ENCODE measurements at regions not wholly inside any gene's neighbourhood (a gene's known extent, or its start where the extent isn't known, plus 50 kb on each side); places are given as distances from the start of the nearest gene placed in this dataset.

GRCh38 chrX:109840585-109840984 lies 107.5 kb upstream of the ACSL4 start:
- dilution Hi-C loops (cut with MboI; ENCODE audit: extremely low pct_ligation_motif_present, low sequenced_read_pairs): no loop called here
- Histone ChIP-seq H3K9me1 (ENCODE audit: control insufficient read depth, extremely low read depth, insufficient read depth, low read length) (no peaks in the 10 kb centered on the region), H3K4me3 (ENCODE audit: control insufficient read depth in 2 of 3, extremely low read depth in 1 of 3, insufficient read depth in 2 of 3, low read depth in 1 of 3, low read length in 3 of 3) (no peak overlapping the region), H3K4me2 (ENCODE audit: control insufficient read depth, extremely low read depth, insufficient read depth, low read depth, low read length) (peak overlapping the region; percentile 50), H3K36me3 (ENCODE audit: control insufficient read depth in 2 of 2, extremely low read depth in 1 of 2, insufficient read depth in 2 of 2, low read length in 2 of 2) (no peaks in the 10 kb centered on the region), H4K20me1 (ENCODE audit: control insufficient read depth, extremely low read depth, insufficient read depth, low read length) (no peaks in the 10 kb centered on the region), H3K9me3 (ENCODE audit: control insufficient read depth, low read depth, low read length) (no peaks in the 10 kb centered on the region), H3K79me2 (ENCODE audit: control insufficient read depth, insufficient read depth, low read length) (no peaks in the 10 kb centered on the region), H3K27ac (ENCODE audit: control insufficient read depth, insufficient read depth, low read length) (peak overlapping the region; percentile 76), H3K9ac (ENCODE audit: control insufficient read depth, extremely low read depth, insufficient read depth, low read length) (peak overlapping the region; percentile 65), H2AFZ (ENCODE audit: control insufficient read depth, low read length) (peak overlapping the region; percentile 14), H3K27me3 (ENCODE audit: control insufficient read depth, extremely low read depth, insufficient read depth, low read length) (no peaks in the 10 kb centered on the region), H3K4me1 (ENCODE audit: control insufficient read depth, extremely low read depth, insufficient read depth, low read length) (peaks cover 28% of the 10 kb centered on the region)
- TF ChIP-seq EZH2 (IDR thresholded peaks at IDR 0.05; ENCODE audit: low read length): no peak
- TF ChIP-seq, protein P1, sequence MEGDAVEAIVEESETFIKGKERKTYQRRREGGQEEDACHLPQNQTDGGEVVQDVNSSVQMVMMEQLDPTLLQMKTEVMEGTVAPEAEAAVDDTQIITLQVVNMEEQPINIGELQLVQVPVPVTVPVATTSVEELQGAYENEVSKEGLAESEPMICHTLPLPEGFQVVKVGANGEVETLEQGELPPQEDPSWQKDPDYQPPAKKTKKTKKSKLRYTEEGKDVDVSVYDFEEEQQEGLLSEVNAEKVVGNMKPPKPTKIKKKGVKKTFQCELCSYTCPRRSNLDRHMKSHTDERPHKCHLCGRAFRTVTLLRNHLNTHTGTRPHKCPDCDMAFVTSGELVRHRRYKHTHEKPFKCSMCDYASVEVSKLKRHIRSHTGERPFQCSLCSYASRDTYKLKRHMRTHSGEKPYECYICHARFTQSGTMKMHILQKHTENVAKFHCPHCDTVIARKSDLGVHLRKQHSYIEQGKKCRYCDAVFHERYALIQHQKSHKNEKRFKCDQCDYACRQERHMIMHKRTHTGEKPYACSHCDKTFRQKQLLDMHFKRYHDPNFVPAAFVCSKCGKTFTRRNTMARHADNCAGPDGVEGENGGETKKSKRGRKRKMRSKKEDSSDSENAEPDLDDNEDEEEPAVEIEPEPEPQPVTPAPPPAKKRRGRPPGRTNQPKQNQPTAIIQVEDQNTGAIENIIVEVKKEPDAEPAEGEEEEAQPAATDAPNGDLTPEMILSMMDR (optimal IDR thresholded peaks at IDR 0.05 in 1 of 3, IDR thresholded peaks at IDR 0.05 in 1 of 3, conservative IDR thresholded peaks at IDR 0.05 in 1 of 3; ENCODE audit: extremely low read depth in 1 of 3, insufficient read depth in 2 of 3, low read length in 3 of 3): no peak
- FAIRE-seq (peak; percentile 84), DNase-seq (ENCODE audit: low read depth, low spot score) (peak; percentile 75)

GRCh38 chrX:109841257-109841656 lies 108.2 kb upstream of the ACSL4 start:
- TF ChIP-seq, protein P1 (optimal IDR thresholded peaks at IDR 0.05 in 1 of 3, IDR thresholded peaks at IDR 0.05 in 1 of 3, conservative IDR thresholded peaks at IDR 0.05 in 1 of 3; ENCODE audit: extremely low read depth in 1 of 3, insufficient read depth in 2 of 3, low read length in 3 of 3): no peak
- no peak for TF ChIP-seq EZH2 (IDR thresholded peaks at IDR 0.05; ENCODE audit: low read length)
- H3K9me1 ChIP-seq (ENCODE audit: control insufficient read depth, extremely low read depth, insufficient read depth, low read length): no peaks in the 10 kb centered on the region
- H4K20me1 ChIP-seq (ENCODE audit: control insufficient read depth, extremely low read depth, insufficient read depth, low read length): no peaks in the 10 kb centered on the region
- H3K9me3 ChIP-seq (ENCODE audit: control insufficient read depth, low read depth, low read length): no peaks in the 10 kb centered on the region
- H3K79me2 ChIP-seq (ENCODE audit: control insufficient read depth, insufficient read depth, low read length): no peaks in the 10 kb centered on the region
- no peak overlapping the region for H3K4me2 ChIP-seq (ENCODE audit: control insufficient read depth, extremely low read depth, insufficient read depth, low read depth, low read length)
- peaks cover 28% of the 10 kb centered on the region for H3K4me1 ChIP-seq (ENCODE audit: control insufficient read depth, extremely low read depth, insufficient read depth, low read length)
- dilution Hi-C loops (cut with MboI; ENCODE audit: extremely low pct_ligation_motif_present, low sequenced_read_pairs): no loop called here
- H2AFZ ChIP-seq (ENCODE audit: control insufficient read depth, low read length): no peak overlapping the region
- no peak overlapping the region for H3K27ac ChIP-seq (ENCODE audit: control insufficient read depth, insufficient read depth, low read length)
- H3K4me3 ChIP-seq (ENCODE audit: control insufficient read depth in 2 of 3, extremely low read depth in 1 of 3, insufficient read depth in 2 of 3, low read depth in 1 of 3, low read length in 3 of 3): no peak overlapping the region
- DNase-seq (ENCODE audit: low read depth, low spot score) (no peak), FAIRE-seq (no peak)
- no peak overlapping the region for H3K9ac ChIP-seq (ENCODE audit: control insufficient read depth, extremely low read depth, insufficient read depth, low read length)
- no peaks in the 10 kb centered on the region for H3K36me3 ChIP-seq (ENCODE audit: control insufficient read depth in 2 of 2, extremely low read depth in 1 of 2, insufficient read depth in 2 of 2, low read length in 2 of 2)
- no peaks in the 10 kb centered on the region for H3K27me3 ChIP-seq (ENCODE audit: control insufficient read depth, extremely low read depth, insufficient read depth, low read length)

All from keratinocyte (primary cell).